ENCODE measurements at regions not wholly inside any gene's neighbourhood (a gene's known extent, or its start where the extent isn't known, plus 50 kb on each side); places are given as distances from the start of the nearest gene placed in this dataset.

DNA sequence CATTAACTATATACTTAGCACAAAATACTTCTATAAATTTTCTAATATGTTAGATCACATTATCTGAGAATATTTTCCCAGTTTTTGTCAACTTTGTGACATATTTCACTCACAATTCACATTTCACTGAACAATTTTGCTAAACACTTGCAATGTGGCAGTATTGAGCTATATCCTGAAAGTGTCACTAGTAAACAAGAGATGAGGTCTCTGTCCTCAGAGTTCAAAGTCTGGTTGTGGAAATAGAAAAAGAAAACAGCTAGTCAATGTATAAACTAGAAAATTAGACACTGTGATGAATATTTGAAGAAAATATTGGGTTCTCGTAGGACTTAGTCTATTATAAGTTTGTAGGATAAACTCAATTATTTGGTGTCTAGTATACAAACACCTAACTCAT is 87.4 kb upstream of the CHORDC1 start:
- H2AFZ ChIP-seq (ENCODE audit: low read length) = no peak overlapping the region
- H2BK5ac ChIP-seq (ENCODE audit: low read length) = no peak overlapping the region
- H3K79me1 ChIP-seq (ENCODE audit: low read depth, low read length) = no peaks in the 10 kb centered on the region
- no peak overlapping the region for H3K4me3 ChIP-seq (ENCODE audit: low read length in 2 of 2)
- H3K23ac ChIP-seq (ENCODE audit: low read depth, low read length, poor library complexity) = no peak overlapping the region
- H3K27ac ChIP-seq (replicated peaks; ENCODE audit: low read length) = no peak overlapping the region
- H3K4me2 ChIP-seq (ENCODE audit: insufficient read depth, low read length, poor library complexity, severe bottlenecking) = no peak overlapping the region
- no peak overlapping the region for H4K91ac ChIP-seq (ENCODE audit: low read depth, low read length, poor library complexity)
- H2BK120ac ChIP-seq (ENCODE audit: low read depth, low read length) = no peak overlapping the region
- no peaks in the 10 kb centered on the region for H3K27me3 ChIP-seq (ENCODE audit: control insufficient read depth in 3 of 3, insufficient read depth in 3 of 3, low read depth in 1 of 3, low read length in 3 of 3)
- no peak overlapping the region for H2BK12ac ChIP-seq (ENCODE audit: low read length)
- no peak overlapping the region for H4K8ac ChIP-seq (ENCODE audit: low read depth, low read length)
- H3K18ac ChIP-seq (ENCODE audit: low read length) = no peak overlapping the region
- H3K36me3 ChIP-seq (replicated peaks in 1 of 2; ENCODE audit: control insufficient read depth in 2 of 2, insufficient read depth in 2 of 2, low read length in 2 of 2) = no peaks in the 10 kb centered on the region
- no peak overlapping the region for H2BK15ac ChIP-seq (ENCODE audit: low read length)
- no peak overlapping the region for H2AK5ac ChIP-seq (ENCODE audit: low read depth, low read length)
- WGBS, 2 donors (ENCODE audit: extremely low coverage in 2 of 2, insufficient read length in 2 of 2, insufficient replicate concordance in 1 of 2) = no CpG with 5 or more reads among the region's 1 CpG
- no peaks in the 10 kb centered on the region for H3K9me3 ChIP-seq (replicated peaks in 1 of 2; ENCODE audit: control insufficient read depth in 2 of 2, insufficient read depth in 1 of 2, low read depth in 1 of 2, low read length in 2 of 2)
- H3K4me1 ChIP-seq (ENCODE audit: control insufficient read depth in 2 of 2, insufficient read depth in 1 of 2, low read depth in 1 of 2, low read length in 2 of 2) = no peaks in the 10 kb centered on the region
- no peak overlapping the region for H3K9ac ChIP-seq (ENCODE audit: low read depth, low read length, poor library complexity)
- no peak overlapping the region for H3K4ac ChIP-seq (ENCODE audit: low read length)
- H3K14ac ChIP-seq (ENCODE audit: low read length) = no peak overlapping the region
- no peak for DNase-seq (ENCODE audit: low spot score)

DNA sequence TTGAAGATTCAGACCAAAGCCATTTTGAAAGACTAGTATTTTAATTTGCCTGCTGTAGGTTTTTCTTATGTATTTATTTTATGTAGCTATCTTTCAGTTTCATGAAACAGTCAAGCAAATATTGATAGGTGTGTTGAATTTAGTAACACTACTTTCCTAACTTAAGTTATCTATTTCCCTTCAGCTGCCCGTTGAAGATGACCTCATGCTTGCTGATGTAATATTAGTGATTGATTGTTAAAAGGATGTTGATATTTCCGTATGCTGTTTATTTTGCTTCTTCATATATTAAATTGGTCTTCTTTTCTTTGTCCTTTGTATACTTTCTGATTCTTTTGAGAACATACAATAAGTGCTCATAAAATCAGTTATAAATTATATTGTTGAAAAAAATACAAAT is 86.8 kb upstream of the CHORDC1 start:
- no peak overlapping the region for H3K4me2 ChIP-seq (ENCODE audit: insufficient read depth, low read length, poor library complexity, severe bottlenecking)
- no peak overlapping the region for H3K14ac ChIP-seq (ENCODE audit: low read length)
- H3K4ac ChIP-seq (ENCODE audit: low read length) = no peak overlapping the region
- no peak overlapping the region for H4K8ac ChIP-seq (ENCODE audit: low read depth, low read length)
- no peak overlapping the region for H2BK5ac ChIP-seq (ENCODE audit: low read length)
- no peak overlapping the region for H3K4me3 ChIP-seq (ENCODE audit: low read length in 2 of 2)
- WGBS, 2 donors (ENCODE audit: extremely low coverage in 2 of 2, insufficient read length in 2 of 2, insufficient replicate concordance in 1 of 2) = no CpG with 5 or more reads among the region's 2 CpGs
- H2BK15ac ChIP-seq (ENCODE audit: low read length) = no peak overlapping the region
- no peaks in the 10 kb centered on the region for H3K79me1 ChIP-seq (ENCODE audit: low read depth, low read length)
- H3K4me1 ChIP-seq (ENCODE audit: control insufficient read depth in 2 of 2, insufficient read depth in 1 of 2, low read depth in 1 of 2, low read length in 2 of 2) = no peaks in the 10 kb centered on the region
- no peak overlapping the region for H2BK12ac ChIP-seq (ENCODE audit: low read length)
- no peak for DNase-seq (ENCODE audit: low spot score)
- no peak overlapping the region for H3K23ac ChIP-seq (ENCODE audit: low read depth, low read length, poor library complexity)
- no peak overlapping the region for H3K27ac ChIP-seq (replicated peaks; ENCODE audit: low read length)
- H2AK5ac ChIP-seq (ENCODE audit: low read depth, low read length) = no peak overlapping the region
- H2BK120ac ChIP-seq (ENCODE audit: low read depth, low read length) = no peak overlapping the region
- H2AFZ ChIP-seq (ENCODE audit: low read length) = no peak overlapping the region
- no peak overlapping the region for H4K91ac ChIP-seq (ENCODE audit: low read depth, low read length, poor library complexity)
- H3K27me3 ChIP-seq (ENCODE audit: control insufficient read depth in 3 of 3, insufficient read depth in 3 of 3, low read depth in 1 of 3, low read length in 3 of 3) = no peaks in the 10 kb centered on the region
- no peak overlapping the region for H3K18ac ChIP-seq (ENCODE audit: low read length)
- no peaks in the 10 kb centered on the region for H3K36me3 ChIP-seq (replicated peaks in 1 of 2; ENCODE audit: control insufficient read depth in 2 of 2, insufficient read depth in 2 of 2, low read length in 2 of 2)
- H3K9ac ChIP-seq (ENCODE audit: low read depth, low read length, poor library complexity) = no peak overlapping the region
- H3K9me3 ChIP-seq (replicated peaks in 1 of 2; ENCODE audit: control insufficient read depth in 2 of 2, insufficient read depth in 1 of 2, low read depth in 1 of 2, low read length in 2 of 2) = no peaks in the 10 kb centered on the region

DNA sequence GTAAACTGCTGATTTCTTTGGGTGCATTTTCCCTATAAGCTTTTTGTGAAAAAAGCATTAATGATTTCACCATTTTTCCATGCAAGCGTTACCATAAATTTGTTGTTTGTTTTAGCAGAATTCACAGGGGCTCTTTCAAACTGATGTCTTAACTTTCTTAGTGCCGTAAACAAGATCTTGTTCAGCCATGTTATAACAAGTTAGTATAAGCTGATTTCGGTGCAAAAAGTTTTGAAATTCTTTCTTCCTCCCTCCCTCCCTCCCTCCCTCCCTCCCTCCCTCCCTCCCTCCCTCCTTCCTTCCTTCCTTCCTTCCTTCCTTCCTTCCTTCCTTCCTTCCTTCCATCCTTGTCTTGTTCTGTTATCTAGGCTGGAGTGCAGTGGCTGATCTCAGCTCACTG is 71.7 kb upstream of the CHORDC1 start:
- no peaks in the 10 kb centered on the region for H3K9me3 ChIP-seq (replicated peaks in 1 of 2; ENCODE audit: control insufficient read depth in 2 of 2, insufficient read depth in 1 of 2, low read depth in 1 of 2, low read length in 2 of 2)
- no peak overlapping the region for H2BK12ac ChIP-seq (ENCODE audit: low read length)
- H2BK15ac ChIP-seq (ENCODE audit: low read length) = no peak overlapping the region
- H2BK120ac ChIP-seq (ENCODE audit: low read depth, low read length) = no peak overlapping the region
- no CpG with 5 or more reads among the region's 3 CpGs for WGBS, 2 donors (ENCODE audit: extremely low coverage in 2 of 2, insufficient read length in 2 of 2, insufficient replicate concordance in 1 of 2)
- no peak overlapping the region for H2AFZ ChIP-seq (ENCODE audit: low read length)
- no peak overlapping the region for H3K14ac ChIP-seq (ENCODE audit: low read length)
- no peak overlapping the region for H2AK5ac ChIP-seq (ENCODE audit: low read depth, low read length)
- no peak overlapping the region for H3K27ac ChIP-seq (replicated peaks; ENCODE audit: low read length)
- H3K27me3 ChIP-seq (ENCODE audit: control insufficient read depth in 3 of 3, insufficient read depth in 3 of 3, low read depth in 1 of 3, low read length in 3 of 3) = no peaks in the 10 kb centered on the region
- no peaks in the 10 kb centered on the region for H3K4me1 ChIP-seq (ENCODE audit: control insufficient read depth in 2 of 2, insufficient read depth in 1 of 2, low read depth in 1 of 2, low read length in 2 of 2)
- no peak overlapping the region for H3K18ac ChIP-seq (ENCODE audit: low read length)
- no peaks in the 10 kb centered on the region for H3K36me3 ChIP-seq (replicated peaks in 1 of 2; ENCODE audit: control insufficient read depth in 2 of 2, insufficient read depth in 2 of 2, low read length in 2 of 2)
- no peak overlapping the region for H3K4me3 ChIP-seq (ENCODE audit: low read length in 2 of 2)
- H2BK5ac ChIP-seq (ENCODE audit: low read length) = no peak overlapping the region
- no peak for DNase-seq (ENCODE audit: low spot score)
- no peak overlapping the region for H3K4ac ChIP-seq (ENCODE audit: low read length)
- H3K4me2 ChIP-seq (ENCODE audit: insufficient read depth, low read length, poor library complexity, severe bottlenecking) = no peak overlapping the region
- H3K23ac ChIP-seq (ENCODE audit: low read depth, low read length, poor library complexity) = no peak overlapping the region
- peaks cover 1% of the 10 kb centered on the region for H3K79me1 ChIP-seq (ENCODE audit: low read depth, low read length)
- no peak overlapping the region for H3K9ac ChIP-seq (ENCODE audit: low read depth, low read length, poor library complexity)
- no peak overlapping the region for H4K8ac ChIP-seq (ENCODE audit: low read depth, low read length)
- no peak overlapping the region for H4K91ac ChIP-seq (ENCODE audit: low read depth, low read length, poor library complexity)

DNA sequence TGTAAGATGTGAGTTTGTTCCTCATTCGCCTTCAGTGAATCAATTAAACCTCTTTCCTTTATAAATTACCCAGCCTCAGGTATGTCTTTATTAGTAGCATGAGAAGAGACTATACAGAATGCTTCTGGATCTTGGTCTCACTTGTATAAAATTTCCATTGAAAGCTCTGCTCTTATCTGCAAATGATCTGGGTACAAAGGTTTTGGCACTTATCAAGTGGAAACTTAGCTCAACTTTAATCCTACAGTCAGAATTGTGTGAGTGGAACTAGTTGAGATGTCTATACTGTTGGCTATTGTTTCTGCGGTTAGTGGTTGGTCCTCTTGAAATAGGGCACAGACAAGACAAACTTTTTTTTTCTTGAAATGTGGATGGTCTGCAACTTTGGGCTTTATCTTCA is 71.2 kb upstream of the CHORDC1 start:
- no peak overlapping the region for H2BK15ac ChIP-seq (ENCODE audit: low read length)
- no peaks in the 10 kb centered on the region for H3K27me3 ChIP-seq (ENCODE audit: control insufficient read depth in 3 of 3, insufficient read depth in 3 of 3, low read depth in 1 of 3, low read length in 3 of 3)
- H3K4me1 ChIP-seq (ENCODE audit: control insufficient read depth in 2 of 2, insufficient read depth in 1 of 2, low read depth in 1 of 2, low read length in 2 of 2) = no peaks in the 10 kb centered on the region
- H3K27ac ChIP-seq (replicated peaks; ENCODE audit: low read length) = no peak overlapping the region
- H3K4ac ChIP-seq (ENCODE audit: low read length) = no peak overlapping the region
- no peak overlapping the region for H3K4me2 ChIP-seq (ENCODE audit: insufficient read depth, low read length, poor library complexity, severe bottlenecking)
- no peaks in the 10 kb centered on the region for H3K9me3 ChIP-seq (replicated peaks in 1 of 2; ENCODE audit: control insufficient read depth in 2 of 2, insufficient read depth in 1 of 2, low read depth in 1 of 2, low read length in 2 of 2)
- no peak overlapping the region for H2BK120ac ChIP-seq (ENCODE audit: low read depth, low read length)
- no peak overlapping the region for H3K23ac ChIP-seq (ENCODE audit: low read depth, low read length, poor library complexity)
- no peak overlapping the region for H4K8ac ChIP-seq (ENCODE audit: low read depth, low read length)
- H2BK5ac ChIP-seq (ENCODE audit: low read length) = no peak overlapping the region
- no peak overlapping the region for H2AFZ ChIP-seq (ENCODE audit: low read length)
- no peak overlapping the region for H2BK12ac ChIP-seq (ENCODE audit: low read length)
- WGBS, 2 donors (ENCODE audit: extremely low coverage in 2 of 2, insufficient read length in 2 of 2, insufficient replicate concordance in 1 of 2) = no CpG with 5 or more reads among the region's 2 CpGs
- no peak for DNase-seq (ENCODE audit: low spot score)
- H3K4me3 ChIP-seq (ENCODE audit: low read length in 2 of 2) = no peak overlapping the region
- H3K36me3 ChIP-seq (replicated peaks in 1 of 2; ENCODE audit: control insufficient read depth in 2 of 2, insufficient read depth in 2 of 2, low read length in 2 of 2) = no peaks in the 10 kb centered on the region
- H3K9ac ChIP-seq (ENCODE audit: low read depth, low read length, poor library complexity) = no peak overlapping the region
- no peak overlapping the region for H3K14ac ChIP-seq (ENCODE audit: low read length)
- no peak overlapping the region for H2AK5ac ChIP-seq (ENCODE audit: low read depth, low read length)
- no peak overlapping the region for H4K91ac ChIP-seq (ENCODE audit: low read depth, low read length, poor library complexity)
- peaks cover 1% of the 10 kb centered on the region for H3K79me1 ChIP-seq (ENCODE audit: low read depth, low read length)
- H3K18ac ChIP-seq (ENCODE audit: low read length) = no peak overlapping the region
